Endothelial cell (in vitro differentiated cells): ENCODE measurements at regions not wholly inside any gene's neighbourhood (a gene's known extent, or its start where the extent isn't known, plus 50 kb on each side); places are given as distances from the start of the nearest gene placed in this dataset.

ENCODE experiments used
- DNase-seq: peaks from one replicate; pipeline ENCODE4 v3.0.0; 2021; ENCODE audit warnings: low spot score
- H3K27ac Mint-ChIP-seq: one replicate; pipeline ENCODE4 v1.8.0; 2021; ENCODE audit warnings: mixed read lengths, inconsistent platforms; ENCODE audit not compliant: unreplicated experiment
- H3K27me3 Mint-ChIP-seq: one replicate; pipeline ENCODE4 v1.8.0; 2021; ENCODE audit warnings: mild to moderate bottlenecking, moderate library complexity, mixed read lengths, inconsistent platforms; ENCODE audit not compliant: unreplicated experiment
- H3K36me3 Mint-ChIP-seq: one replicate; pipeline ENCODE4 v1.8.0; 2021; ENCODE audit warnings: mild to moderate bottlenecking, low read depth, mixed read lengths, inconsistent platforms; ENCODE audit not compliant: unreplicated experiment
- H3K4me1 Mint-ChIP-seq: one replicate; pipeline ENCODE4 v1.8.0; 2021; ENCODE audit warnings: mild to moderate bottlenecking, mixed read lengths, inconsistent platforms; ENCODE audit not compliant: unreplicated experiment
- H3K4me3 Mint-ChIP-seq: one replicate; pipeline ENCODE4 v1.8.0; 2021; ENCODE audit warnings: mild to moderate bottlenecking, mixed read lengths, inconsistent platforms; ENCODE audit not compliant: unreplicated experiment
- H3K9me3 Mint-ChIP-seq: one replicate; pipeline ENCODE4 v1.8.0; 2021; ENCODE audit warnings: mixed read lengths, inconsistent platforms; ENCODE audit not compliant: unreplicated experiment
- CTCF ChIP-seq: fragments of 200-600 bp; sonication (generic); IDR thresholded peaks from one replicate; pipeline ENCODE4 v1.5.0; 2021; ENCODE audit warnings: antibody characterized with exemption; ENCODE audit not compliant: unreplicated experiment

GRCh38 chr6:92888316-92888715 is 531.0 kb downstream of the EPHA7 start:
- H3K36me3 Mint-ChIP-seq: no peaks in the 10 kb centered on the region
- no peaks in the 10 kb centered on the region for H3K9me3 Mint-ChIP-seq
- H3K4me3 Mint-ChIP-seq: no peak overlapping the region
- no peak overlapping the region for H3K27ac Mint-ChIP-seq
- no peaks in the 10 kb centered on the region for H3K4me1 Mint-ChIP-seq
- H3K27me3 Mint-ChIP-seq: no peaks in the 10 kb centered on the region
- no peak for TF ChIP-seq CTCF
- no peak for DNase-seq

GRCh38 chr6:92887871-92888270 is 531.5 kb downstream of the EPHA7 start:
- Mint-ChIP-seq H3K36me3 (no peaks in the 10 kb centered on the region), H3K27me3 (no peaks in the 10 kb centered on the region), H3K4me3 (no peak overlapping the region), H3K27ac (no peak overlapping the region), H3K9me3 (no peaks in the 10 kb centered on the region), H3K4me1 (no peaks in the 10 kb centered on the region)
- TF ChIP-seq CTCF: no peak
- DNase-seq: no peak

GRCh38 chr6:92879526-92879925 is 539.8 kb downstream of the EPHA7 start:
- no peaks in the 10 kb centered on the region for H3K9me3 Mint-ChIP-seq

GRCh38 chr6:92864966-92865555 is 554.3 kb downstream of the EPHA7 start:
- H3K4me3 Mint-ChIP-seq: no peak overlapping the region
- H3K27ac Mint-ChIP-seq: no peak overlapping the region
- H3K9me3 Mint-ChIP-seq: no peaks in the 10 kb centered on the region
- H3K4me1 Mint-ChIP-seq: peaks cover 4% of the 10 kb centered on the region
- no peaks in the 10 kb centered on the region for H3K27me3 Mint-ChIP-seq
- DNase-seq: no peak
- no peak for TF ChIP-seq CTCF
- no peaks in the 10 kb centered on the region for H3K36me3 Mint-ChIP-seq

More at GRCh38 chr6:92879526-92879925, 539.8 kb downstream of the EPHA7 start:
- DNase-seq: no peak
- no peak for TF ChIP-seq CTCF
- Mint-ChIP-seq H3K27me3 (no peaks in the 10 kb centered on the region), H3K36me3 (no peaks in the 10 kb centered on the region), H3K27ac (no peak overlapping the region), H3K4me3 (no peak overlapping the region), H3K4me1 (no peaks in the 10 kb centered on the region)

- Mint-ChIP-seq H3K27me3 (no peaks in the 10 kb centered on the region), H3K4me3 (no peak overlapping the region), H3K9me3 (no peaks in the 10 kb centered on the region), H3K36me3 (no peaks in the 10 kb centered on the region), H3K27ac (no peak overlapping the region), H3K4me1 (no peaks in the 10 kb centered on the region)
- no peak for TF ChIP-seq CTCF
- no peak for DNase-seq
Observed at GRCh38 chr6:92849636-92850035, 569.7 kb downstream of the EPHA7 start.
